ENCODE measurements at regions not wholly inside any gene's neighbourhood (a gene's known extent, or its start where the extent isn't known, plus 50 kb on each side); places are given as distances from the start of the nearest gene placed in this dataset.

DNA sequence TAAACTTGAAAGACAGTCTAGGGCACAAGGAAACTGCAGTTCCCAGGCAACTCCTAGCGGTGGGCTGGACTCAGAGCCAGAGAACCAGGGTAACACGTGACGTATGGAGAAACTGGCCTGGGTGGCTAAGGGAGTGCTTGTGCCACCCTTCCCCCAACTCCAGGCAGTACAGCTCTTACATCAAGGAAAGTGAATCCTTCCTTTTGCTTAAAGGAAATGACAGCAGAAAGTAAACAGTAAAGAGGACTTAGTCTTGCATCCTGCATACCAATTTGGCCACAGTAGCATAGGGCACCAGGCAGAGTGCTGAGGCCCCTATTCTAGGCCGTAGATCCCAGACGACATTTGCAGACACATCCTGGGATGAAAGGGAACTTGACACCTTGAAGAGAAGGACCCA is 322.8 kb downstream of the CD109 start:
- TF ChIP-seq CTCF (IDR thresholded peaks at IDR 0.05; ENCODE audit: borderline replicate concordance, extremely low read depth, low read length, poor library complexity, severe bottlenecking) (no peak), EZH2 (IDR thresholded peaks at IDR 0.05; ENCODE audit: borderline replicate concordance, low read depth, low read length, severe bottlenecking) (no peak)
